Endothelial cell of umbilical vein (primary cell): ENCODE measurements at regions not wholly inside any gene's neighbourhood (a gene's known extent, or its start where the extent isn't known, plus 50 kb on each side); places are given as distances from the start of the nearest gene placed in this dataset.

ENCODE experiments used
- BruUV-seq: library from RNA; stranded (reverse); fragments of 400-500 nt; replicated peaks from 2 replicates; lab custom pipeline; 2021; lab: Mats Ljungman, UMichigan
- CTCF ChIA-PET: fragments of 300-600, 350-600 bp; sonication (Branson Sonifier 250); formaldehyde crosslinking; loops from one replicate; lab custom pipeline; 2021; ENCODE audit warnings: antibody characterized with exemption, inconsistent platforms; lab: Charles Lee
- POLR2A ChIA-PET: fragments of 300-600, 350-600 bp; sonication (Branson Sonifier 250); formaldehyde crosslinking; loops from one replicate; lab custom pipeline; 2021; ENCODE audit warnings: antibody characterized with exemption, inconsistent platforms; lab: Charles Lee
- DNase-seq: peaks from one replicate; pipeline ENCODE4 v3.0.0-alpha.2; 2011; ENCODE audit warnings: low read depth, low spot score
- FAIRE-seq: peaks from 2 replicates; lab custom pipeline; 2011; peaks lifted over from hg19 to GRCh38; lab: Jason Lieb, UNC
- H2AFZ ChIP-seq: 2 replicates; pipeline ENCODE4 v1.6.0; 2012; ENCODE audit warnings: low read depth, low read length, control low read depth, inconsistent platforms
- H3K27ac ChIP-seq: 2 replicates; pipeline ENCODE4 v1.5.1; 2011; ENCODE audit warnings: low read depth, mild to moderate bottlenecking, control low read depth, low read length, moderate library complexity; ENCODE audit not compliant: insufficient read depth
- H3K27me3 ChIP-seq, 2 experiments: 2 replicates each; pipeline versions ENCODE4 v1.6.0 to v1.6.1; 2011; ENCODE audit warnings: low read length in 2 of 2, mixed read lengths in 1 of 2; ENCODE audit not compliant: control insufficient read depth in 2 of 2, insufficient read depth in 2 of 2
- H3K36me3 ChIP-seq, 2 experiments: 2 replicates in 1 of 2; 3 replicates in 1 of 2; pipeline ENCODE4 v1.5.1; 2011; ENCODE audit warnings: low read length in 2 of 2, mild to moderate bottlenecking in 1 of 2, moderate library complexity in 1 of 2; ENCODE audit not compliant: control insufficient read depth in 2 of 2, insufficient read depth in 2 of 2; ENCODE audit errors: extremely low read depth in 1 of 2
- H3K4me1 ChIP-seq: 3 replicates; pipeline ENCODE4 v1.5.1; 2011; ENCODE audit warnings: mild to moderate bottlenecking, low read length; ENCODE audit not compliant: control insufficient read depth, insufficient read depth; ENCODE audit errors: extremely low read depth
- H3K4me2 ChIP-seq: 2 replicates; pipeline ENCODE4 v1.6.1; 2011; ENCODE audit warnings: low read length, control low read depth, mixed read lengths; ENCODE audit not compliant: insufficient read depth
- H3K4me3 ChIP-seq, 3 experiments: fragments of 200-600 bp in 1 of 3; sonication (generic), shearing (Covaris generic) in 1 of 3; replicated peaks in 1 of 3; 2 replicates each; pipeline ENCODE4 v1.5.1; 2011 to 2016; ENCODE audit warnings: control low read depth in 3 of 3, low read length in 3 of 3, mild to moderate bottlenecking in 2 of 3, inconsistent platforms in 1 of 3, low read depth in 1 of 3, moderate library complexity in 1 of 3; ENCODE audit not compliant: insufficient read depth in 1 of 3
- H3K79me2 ChIP-seq: 2 replicates; pipeline ENCODE4 v1.6.0; 2012; ENCODE audit warnings: low read length, inconsistent platforms; ENCODE audit not compliant: control insufficient read depth, insufficient read depth
- H3K9ac ChIP-seq: replicated peaks from 2 replicates; pipeline ENCODE3; 2011; ENCODE audit warnings: low read length, control low read depth; ENCODE audit not compliant: insufficient read depth; ENCODE audit errors: extremely low read depth
- H3K9me1 ChIP-seq: replicated peaks from 3 replicates; pipeline ENCODE4 v1.6.0; 2011; ENCODE audit warnings: mild to moderate bottlenecking, low read length; ENCODE audit not compliant: control insufficient read depth, insufficient read depth; ENCODE audit errors: extremely low read depth
- H3K9me3 ChIP-seq: replicated peaks from 2 replicates; pipeline ENCODE4 v1.5.1; 2012; ENCODE audit warnings: low read length, inconsistent platforms; ENCODE audit not compliant: control insufficient read depth, insufficient read depth
- H4K20me1 ChIP-seq: replicated peaks from 2 replicates; pipeline ENCODE3; 2011; ENCODE audit warnings: mild to moderate bottlenecking, low read length; ENCODE audit not compliant: control insufficient read depth, insufficient read depth; ENCODE audit errors: extremely low read depth
- EZH2 ChIP-seq: IDR thresholded peaks from 2 replicates; pipeline ENCODE4 v1.6.1; 2012; ENCODE audit warnings: borderline replicate concordance, low read depth, mild to moderate bottlenecking, moderate library complexity, low read length, inconsistent platforms; ENCODE audit not compliant: severe bottlenecking
- FOS ChIP-seq: IDR thresholded peaks from 2 replicates; pipeline ENCODE4 v1.6.1; 2011; ENCODE audit warnings: mild to moderate bottlenecking, low read length, moderate library complexity, borderline replicate concordance; ENCODE audit not compliant: insufficient read depth
- MYC ChIP-seq: IDR thresholded peaks from one replicate; pipeline ENCODE4 v1.6.1; 2011; ENCODE audit warnings: mild to moderate bottlenecking, low read depth, low read length
- POLR2A ChIP-seq: IDR thresholded peaks from 2 replicates; pipeline ENCODE4 v1.6.1; 2012; ENCODE audit warnings: low read depth, mild to moderate bottlenecking, control low read depth, low read length
- POLR2AphosphoS5 ChIP-seq: IDR thresholded peaks from 2 replicates; pipeline ENCODE4 v1.6.1; 2012; ENCODE audit warnings: low read depth, mild to moderate bottlenecking, control low read depth, low read length, moderate library complexity; ENCODE audit not compliant: insufficient read depth
- dilution Hi-C: fragments of 300-500 bp; cut with MboI; formaldehyde crosslinking; loops from one replicate; pipeline ENCODE4 v1.15.0; 2019; ENCODE audit warnings: low sequenced_read_pairs; ENCODE audit not compliant: extremely low pct_ligation_motif_present
- intact Hi-C: fragments of 100-400 bp; cut with micrococcal nuclease; formaldehyde crosslinking; loops from one replicate; pipeline ENCODE4 v1.10.0; 2022

DNA sequence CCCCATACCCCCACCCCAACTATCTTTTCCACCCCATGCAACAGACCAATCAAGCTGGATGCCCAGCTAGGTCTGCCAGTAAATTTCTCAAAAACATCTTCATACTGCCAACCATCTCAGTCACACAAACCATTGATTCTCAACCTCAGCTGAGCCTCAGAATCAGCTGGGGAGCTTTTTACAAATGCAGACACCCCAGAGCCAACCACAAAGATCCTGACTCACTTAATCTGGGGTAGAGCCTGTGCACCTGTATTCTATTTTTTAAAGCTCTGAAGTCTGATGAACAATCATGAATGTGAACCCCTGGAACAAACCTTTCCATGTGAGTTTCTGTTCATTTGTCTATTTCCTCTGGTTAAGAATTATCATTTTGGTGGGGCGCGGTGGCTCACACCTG is 66.0 kb downstream of the ZNF281 start:
- no peaks in the 10 kb centered on the region for H3K9me3 ChIP-seq
- H2AFZ ChIP-seq, result no peak overlapping the region
- dilution Hi-C loops, result no loop called here
- CTCF ChIA-PET, result interaction anchor here (0.6 to 1.4 kb wide), 3 partner anchors 145 to 1829 kb away, joined by 3 read pairs; no protein-coding TSS in a partner anchor
- H3K9ac ChIP-seq, result no peak overlapping the region
- no peaks in the 10 kb centered on the region for H3K9me1 ChIP-seq
- BruUV-seq, result no TSS peak
- no peak overlapping the region for H3K4me2 ChIP-seq
- H3K27me3 ChIP-seq, result no peaks in the 10 kb centered on the region
- H4K20me1 ChIP-seq, result no peaks in the 10 kb centered on the region
- POLR2A ChIA-PET, result no interaction called here
- H3K79me2 ChIP-seq, result no peaks in the 10 kb centered on the region
- H3K4me3 ChIP-seq, result no peak overlapping the region
- no peaks in the 10 kb centered on the region for H3K4me1 ChIP-seq
- no peak for FAIRE-seq
- no peak for TF ChIP-seq MYC
- TF ChIP-seq EZH2, result no peak
- no peaks in the 10 kb centered on the region for H3K36me3 ChIP-seq
- intact Hi-C loops, result no loop called here
- DNase-seq, result no peak
- H3K27ac ChIP-seq, result no peak overlapping the region

DNA sequence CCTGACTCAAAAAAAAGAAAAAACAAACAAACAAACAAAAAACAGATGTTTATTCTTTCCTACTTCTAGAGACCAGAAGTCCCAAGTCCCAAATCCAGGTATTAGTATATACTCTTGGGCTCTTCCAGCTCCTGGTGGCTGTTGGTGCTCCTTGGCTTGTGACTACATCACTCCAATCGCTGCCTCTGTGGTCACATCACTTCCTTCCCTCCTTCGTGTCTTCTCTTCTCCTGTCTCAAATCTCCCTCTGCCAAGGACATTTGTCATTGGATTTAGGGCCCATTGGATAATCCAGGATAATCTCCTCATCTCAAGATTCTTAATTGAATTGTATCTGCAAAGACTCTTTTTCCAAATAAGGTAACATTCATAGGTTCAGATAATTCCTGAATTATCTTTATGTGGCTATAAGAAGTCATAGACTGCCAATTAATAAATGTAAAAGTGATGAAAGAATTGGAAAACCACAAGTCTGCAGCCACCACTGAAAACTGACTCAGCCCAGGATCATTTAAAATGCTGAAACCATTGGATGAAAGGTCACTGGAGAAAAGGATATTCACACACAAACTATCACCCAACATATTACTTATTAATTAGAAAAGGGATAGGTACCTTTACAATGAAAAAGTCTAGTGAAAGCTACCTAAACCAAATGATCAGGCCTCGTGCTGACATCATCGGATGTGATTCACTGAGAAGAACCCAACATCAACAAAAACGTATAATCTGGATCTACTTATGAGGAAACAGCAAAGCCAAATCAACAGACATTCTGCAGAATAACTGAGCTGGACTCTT is 67.1 kb downstream of the ZNF281 start:
- ChIA-PET CTCF (interaction anchor here (0.6 to 1.4 kb wide), 5 partner anchors 12 to 1828 kb away, joined by 3 read pairs; no protein-coding TSS in a partner anchor), POLR2A (interaction anchor here (0.7 kb wide), 1 partner anchor 754 kb away, joined by 3 read pairs; no protein-coding TSS in a partner anchor)
- TF ChIP-seq POLR2A (no peak), FOS (no peak), MYC (no peak), POLR2AphosphoS5 (no peak), EZH2 (no peak)
- no peaks in the 10 kb centered on the region for H3K4me1 ChIP-seq
- H3K36me3 ChIP-seq, result no peaks in the 10 kb centered on the region
- H3K9me3 ChIP-seq, result no peaks in the 10 kb centered on the region
- no peak overlapping the region for H2AFZ ChIP-seq
- H4K20me1 ChIP-seq, result no peaks in the 10 kb centered on the region
- no peaks in the 10 kb centered on the region for H3K79me2 ChIP-seq
- H3K9me1 ChIP-seq, result no peaks in the 10 kb centered on the region
- H3K4me2 ChIP-seq, result no peak overlapping the region
- H3K27ac ChIP-seq, result no peak overlapping the region
- intact Hi-C loops (no loop called here), dilution Hi-C loops (no loop called here)
- DNase-seq (no peak), FAIRE-seq (no peak)
- H3K9ac ChIP-seq, result no peak overlapping the region
- H3K4me3 ChIP-seq, result no peak overlapping the region
- H3K27me3 ChIP-seq, result no peaks in the 10 kb centered on the region
- BruUV-seq, result no TSS peak
